Fibroblast of gingiva (primary cell): ENCODE measurements at regions not wholly inside any gene's neighbourhood (a gene's known extent, or its start where the extent isn't known, plus 50 kb on each side); places are given as distances from the start of the nearest gene placed in this dataset.
A peak's percentile ranks its signal among the peaks of the same experiment; 100 is the strongest.
"Not testable (repeated sequence)": the region's sequence is repeated elsewhere in the genome, so short reads cannot be mapped to it uniquely, and the experiment has no call there.

Source experiments
- DNase-seq: peaks from one replicate; pipeline ENCODE4 v3.0.0-alpha.2; 2011; ENCODE audit warnings: low read depth

- no peak for DNase-seq
Measured at GRCh38 chr7:10779465-10780399, 193.9 kb upstream of the PHF14 start.

GRCh38 chr7:10780400-10780747, 193.3 kb upstream of the PHF14 start:
- DNase-seq = no peak

GRCh38 chr7:10786976-10787375, 186.7 kb upstream of the PHF14 start:
- not testable (repeated sequence) for DNase-seq

GRCh38 chr7:10789170-10789569, 184.5 kb upstream of the PHF14 start:
- DNase-seq = no peak

- no peak for DNase-seq
Measured at GRCh38 chr7:10790910-10791309, 182.8 kb upstream of the PHF14 start.

GRCh38 chr7:10793995-10794775, 179.5 kb upstream of the PHF14 start:
- no peak for DNase-seq

GRCh38 chr7:10797157-10797556, 176.5 kb upstream of the PHF14 start:
- DNase-seq = no peak

GRCh38 chr7:10798044-10798443, 175.6 kb upstream of the PHF14 start:
- no peak for DNase-seq

GRCh38 chr7:10799475-10799874, 174.2 kb upstream of the PHF14 start:
- no peak for DNase-seq

GRCh38 chr7:10802011-10802410, 171.7 kb upstream of the PHF14 start:
- DNase-seq = no peak

- peak; percentile 14 for DNase-seq
Measured at GRCh38 chr7:10802526-10802925, 171.1 kb upstream of the PHF14 start.

GRCh38 chr7:10803720-10804119, 170.0 kb upstream of the PHF14 start:
- DNase-seq = no peak

GRCh38 chr7:10804770-10805169, 168.9 kb upstream of the PHF14 start:
- DNase-seq = no peak

GRCh38 chr7:10815546-10815945, 158.1 kb upstream of the PHF14 start:
- DNase-seq = no peak

- no peak for DNase-seq
Measured at GRCh38 chr7:10821156-10821555, 152.5 kb upstream of the PHF14 start.

- no peak for DNase-seq
Measured at GRCh38 chr7:10824154-10824553, 149.5 kb upstream of the PHF14 start.

- no peak for DNase-seq
Measured at GRCh38 chr7:10838228-10838627, 135.4 kb upstream of the PHF14 start.

- DNase-seq = no peak
Measured at GRCh38 chr7:10845225-10845624, 128.4 kb upstream of the PHF14 start.

- DNase-seq = no peak
Measured at GRCh38 chr7:10855583-10855982, 118.1 kb upstream of the PHF14 start.

- DNase-seq = no peak
Measured at GRCh38 chr7:10860516-10860915, 113.2 kb upstream of the PHF14 start.

- DNase-seq = no peak
Measured at GRCh38 chr7:10863476-10863875, 110.2 kb upstream of the PHF14 start.

GRCh38 chr7:10874666-10875065, 99.0 kb upstream of the PHF14 start:
- no peak for DNase-seq

- no peak for DNase-seq
Measured at GRCh38 chr7:10875080-10875479, 98.6 kb upstream of the PHF14 start.
